H1 (cell line): ENCODE measurements at regions not wholly inside any gene's neighbourhood (a gene's known extent, or its start where the extent isn't known, plus 50 kb on each side); places are given as distances from the start of the nearest gene placed in this dataset.

Source experiments
- ASH2L ChIP-seq: fragments of 200-600, 300-600 bp; sonication (generic); IDR thresholded peaks from one replicate; pipeline ENCODE4 v1.7.1; 2017; ENCODE audit warnings: low read length
- NANOG ChIP-seq: IDR thresholded peaks from 2 replicates; pipeline ENCODE4 v1.6.1; 2011; ENCODE audit warnings: low read length, low read depth, mild to moderate bottlenecking, inconsistent platforms; ENCODE audit not compliant: insufficient read depth, poor library complexity, severe bottlenecking
- POLR2AphosphoS5 ChIP-seq: IDR thresholded peaks from 2 replicates; pipeline ENCODE4 v1.6.1; 2011; ENCODE audit warnings: low read depth, low read length

DNA sequence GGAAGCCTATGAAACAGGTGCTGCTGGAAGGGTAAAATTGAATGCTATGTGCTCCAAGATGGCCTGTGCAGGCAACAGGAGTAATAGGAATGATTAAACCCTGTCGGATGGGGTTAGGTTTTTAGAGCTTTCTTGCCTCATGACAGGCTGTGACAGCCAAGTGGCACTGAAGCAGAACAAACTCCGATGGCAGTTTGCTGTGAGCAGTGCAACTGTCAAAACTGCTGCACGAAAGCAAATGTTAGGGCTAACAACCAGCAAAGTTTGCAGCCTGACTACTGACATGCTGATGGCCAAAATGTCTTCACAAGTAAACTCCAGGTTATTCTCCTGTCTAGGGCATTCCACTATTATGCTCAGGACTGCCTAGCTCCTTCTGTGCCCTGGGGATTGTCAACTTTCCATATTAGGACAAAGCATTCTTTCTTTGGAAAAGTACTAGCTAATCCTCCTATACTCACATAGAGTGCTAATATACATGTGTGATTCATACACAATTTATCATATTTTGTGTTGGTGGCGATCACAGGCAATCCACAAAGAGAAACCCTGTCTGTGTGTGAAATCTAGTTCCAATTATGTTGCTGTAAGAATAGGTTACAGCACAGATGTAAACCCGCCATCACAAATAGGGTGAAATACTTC is 486.6 kb upstream of the TENM3 start (continued):
- no peak for TF ChIP-seq NANOG
- no peak for TF ChIP-seq POLR2AphosphoS5
- TF ChIP-seq ASH2L, result no peak
- TF ChIP-seq, all 59 proteins: peak for 0
